K562 (cell line): ENCODE measurements at regions not wholly inside any gene's neighbourhood (a gene's known extent, or its start where the extent isn't known, plus 50 kb on each side); places are given as distances from the start of the nearest gene placed in this dataset.

Experiments
- ATAC-seq: fragments of 200-7000 bp; cut with Tn5 transposase; 3 replicates; pipeline ENCODE4 v1.9.1; 2020; ENCODE audit warnings: moderate library complexity
- BruUV-seq: library from RNA; stranded (reverse); fragments of 400-500 nt; replicated peaks from 2 replicates; lab custom pipeline; 2021; lab: Mats Ljungman, UMichigan
- CTCF ChIA-PET: fragments of 300-600 bp; formaldehyde crosslinking; extraction: SDS; loops from one replicate; lab custom pipeline; 2021; ENCODE audit warnings: low intra/inter-chr PET ratio; lab: Yijun Ruan, JAX
- POLR2A ChIA-PET: fragments of 300-600, 350-650 bp; sonication (Branson Sonifier 250); formaldehyde crosslinking; extraction: SDS; loops from one replicate; lab custom pipeline; 2021; ENCODE audit warnings: antibody characterized with exemption, inconsistent platforms; lab: Yijun Ruan, JAX
- DNase-seq, 4 experiments: peaks; one replicate each; pipeline versions ENCODE4 v3.0.0 to v3.0.0-alpha.2; 2011 to 2018; ENCODE audit warnings: low spot score in 3 of 4, mixed read lengths in 3 of 4; ENCODE audit errors: extremely low read depth in 1 of 4
- FAIRE-seq: peaks from 2 replicates; lab custom pipeline; 2011; peaks lifted over from hg19 to GRCh38; lab: Jason Lieb, UNC
- H2AFZ ChIP-seq: 2 replicates; pipeline ENCODE4 v1.6.0; 2011; ENCODE audit warnings: low read depth, low read length, control low read depth, inconsistent platforms
- H3K27ac ChIP-seq: fragments of 200-600 bp; 3 replicates; pipeline ENCODE4 v1.8.0; 2011; ENCODE audit warnings: low read depth, mild to moderate bottlenecking, control low read depth, inconsistent platforms, low read length, moderate library complexity, mixed read lengths; ENCODE audit errors: extremely low read depth
- H3K27me3 ChIP-seq, 2 experiments: fragments of 300-600 bp in 1 of 2; 2 replicates in 1 of 2; 3 replicates in 1 of 2; pipeline versions ENCODE4 v1.6.0 to v1.8.0; 2011; ENCODE audit warnings: inconsistent platforms in 2 of 2, low read length in 2 of 2, mild to moderate bottlenecking in 1 of 2, mixed read lengths in 1 of 2, moderate library complexity in 1 of 2; ENCODE audit not compliant: control insufficient read depth in 2 of 2, insufficient read depth in 2 of 2
- H3K36me3 ChIP-seq: fragments of 300-600 bp; 3 replicates; pipeline ENCODE4 v1.8.0; 2011; ENCODE audit warnings: mild to moderate bottlenecking, low read length, inconsistent platforms; ENCODE audit not compliant: control insufficient read depth, insufficient read depth
- H3K4me1 ChIP-seq, 2 experiments: fragments of 200-600 bp in 1 of 2; replicated peaks in 1 of 2; 2 replicates in 1 of 2; 3 replicates in 1 of 2; pipeline versions ENCODE4 v1.5.1 to v1.8.0; 2011; ENCODE audit warnings: inconsistent platforms in 2 of 2, low read length in 2 of 2, mild to moderate bottlenecking in 1 of 2, mixed read lengths in 1 of 2, moderate library complexity in 1 of 2; ENCODE audit not compliant: control insufficient read depth in 2 of 2, insufficient read depth in 2 of 2
- H3K4me2 ChIP-seq: 2 replicates; pipeline ENCODE4 v1.6.1; 2011; ENCODE audit warnings: low read length, control low read depth, inconsistent platforms, mixed read lengths; ENCODE audit not compliant: insufficient read depth
- H3K4me3 ChIP-seq: fragments of 200-600 bp; sonication (generic), shearing (Covaris generic); 2 replicates; pipeline ENCODE4 v1.5.1; 2016; ENCODE audit warnings: control low read depth, inconsistent platforms
- H3K79me2 ChIP-seq: fragments of 200-600 bp; 3 replicates; pipeline ENCODE4 v1.8.0; 2011; ENCODE audit warnings: low read length, inconsistent platforms; ENCODE audit not compliant: control insufficient read depth, insufficient read depth
- H3K9ac ChIP-seq, 2 experiments: 2 replicates each; pipeline versions ENCODE4 v1.6.0 to v1.6.1; 2011; ENCODE audit warnings: low read depth in 2 of 2, low read length in 2 of 2, control low read depth in 1 of 2, inconsistent platforms in 1 of 2, mild to moderate bottlenecking in 1 of 2, mixed read lengths in 1 of 2; ENCODE audit not compliant: insufficient read depth in 1 of 2
- H3K9me1 ChIP-seq: one replicate; pipeline ENCODE4 v1.6.0; 2011; ENCODE audit warnings: inconsistent platforms, mild to moderate bottlenecking, low read length, moderate library complexity; ENCODE audit not compliant: control insufficient read depth, insufficient read depth
- H3K9me3 ChIP-seq: replicated peaks from 2 replicates; pipeline ENCODE4 v1.5.1; 2011; ENCODE audit warnings: low read depth, low read length, inconsistent platforms; ENCODE audit not compliant: control insufficient read depth, insufficient read depth
- H4K20me1 ChIP-seq: replicated peaks from 2 replicates; pipeline ENCODE4 v1.6.1; 2011; ENCODE audit warnings: low read length, inconsistent platforms, mixed read lengths; ENCODE audit not compliant: control insufficient read depth, insufficient read depth
- BCL6 ChIP-seq: fragments of 250-450 bp; sonication (Bioruptor Pico); IDR thresholded peaks from 2 replicates; pipeline ENCODE4 v1.4.0; 2020
- FOS ChIP-seq: IDR thresholded peaks from 3 replicates; pipeline ENCODE4 v1.6.1; 2011; ENCODE audit not compliant: insufficient read length; ENCODE audit errors: extremely low read depth
- NR1H2 ChIP-seq: sonication (generic); formaldehyde crosslinking; IDR thresholded peaks from 2 replicates; pipeline ENCODE4 v1.4.0; 2020; ENCODE audit warnings: mild to moderate bottlenecking, missing genetic modification reagents
- PCBP1 ChIP-seq: fragments of 200-400 bp; formaldehyde crosslinking; IDR thresholded peaks from 2 replicates; pipeline ENCODE4 v1.6.1; 2018; ENCODE audit warnings: mild to moderate bottlenecking, low read depth, low read length; ENCODE audit not compliant: poor library complexity, severe bottlenecking
- RBFOX2 ChIP-seq: fragments of 200-400 bp; formaldehyde crosslinking; IDR thresholded peaks from 2 replicates; pipeline ENCODE4 v1.6.1; 2017; ENCODE audit warnings: low read depth, mild to moderate bottlenecking, low read length, moderate library complexity
- SPI1 ChIP-seq: IDR thresholded peaks from 2 replicates; pipeline ENCODE4 v1.6.1; 2011; ENCODE audit warnings: low read depth, low read length, control low read depth, borderline replicate concordance
- TFE3 ChIP-seq: fragments of 450-650 bp; formaldehyde crosslinking; IDR thresholded peaks from 2 replicates; pipeline ENCODE4 v1.4.0; 2020; ENCODE audit warnings: mild to moderate bottlenecking, mixed read lengths
- ZNF57 ChIP-seq: fragments of 450-650 bp; formaldehyde crosslinking; IDR thresholded peaks from 2 replicates; pipeline ENCODE4 v1.4.0; 2020; ENCODE audit warnings: mild to moderate bottlenecking, moderate library complexity
- WGBS: fragments of 100-300 bp; shearing (Covaris generic); methylation state at CpG from one replicate; pipeline ENCODE4 v1.1.6; 2016; ENCODE audit warnings: low coverage, mixed read lengths; ENCODE audit not compliant: insufficient coverage; ENCODE audit errors: missing lambda C conversion rate; 5-methylcytosine and 5-hydroxymethylcytosine counted together
- in situ Hi-C: fragments of 300-500 bp; cut with MboI; formaldehyde crosslinking; loops from 4 replicates; pipeline ENCODE4 v1.15.0; 2018; ENCODE audit warnings: inconsistent platforms, mixed read lengths
- intact Hi-C: fragments of 100-400 bp; cut with micrococcal nuclease; formaldehyde crosslinking; loops from 2 replicates; pipeline ENCODE4 v1.14.2; 2022

- TF ChIP-seq RBFOX2 (no peak), FOS (no peak), SPI1 (no peak)
- TF ChIP-seq, all 486 proteins: peak for 0
Observed at GRCh38 chr13:62210951-62211350, 795.3 kb upstream of the PCDH20 start (continued).

GRCh38 chr13:62209529-62209928 is 793.9 kb upstream of the PCDH20 start:
- no peaks in the 10 kb centered on the region for H3K36me3 ChIP-seq
- FAIRE-seq = no peak
- H3K27me3 ChIP-seq = no peaks in the 10 kb centered on the region
- H2AFZ ChIP-seq = no peak overlapping the region
- no peak for ATAC-seq
- H3K9me1 ChIP-seq = no peaks in the 10 kb centered on the region
- H3K4me2 ChIP-seq = no peak overlapping the region
- TF ChIP-seq ZNF57 (CRISPR knock-in tag) (no peak), NR1H2 (CRISPR knock-in tag) (no peak), PCBP1 (no peak), BCL6 (CRISPR knock-in tag) (no peak), TFE3 (no peak)
- no peak overlapping the region for H3K4me3 ChIP-seq
- no peaks in the 10 kb centered on the region for H4K20me1 ChIP-seq
- H3K9me3 ChIP-seq = no peaks in the 10 kb centered on the region
- H3K27ac ChIP-seq = no peak overlapping the region
- no TSS peak for BruUV-seq
- H3K79me2 ChIP-seq = no peaks in the 10 kb centered on the region
- no peak overlapping the region for H3K9ac ChIP-seq
- intact Hi-C loops = no loop called here
- 0% methylated on average over 10 of the region's 10 CpGs for WGBS
- POLR2A ChIA-PET = no interaction called here
- no peaks in the 10 kb centered on the region for H3K4me1 ChIP-seq
- CTCF ChIA-PET = no interaction called here
- in situ Hi-C loops = no loop called here
- DNase-seq = no peak
